HepG2 (cell line): ENCODE measurements at regions not wholly inside any gene's neighbourhood (a gene's known extent, or its start where the extent isn't known, plus 50 kb on each side); places are given as distances from the start of the nearest gene placed in this dataset.

Experiments
- ATAC-seq: fragments of 200-7000 bp; cut with Tn5 transposase; 3 replicates; pipeline ENCODE4 v1.9.1; 2020; ENCODE audit warnings: mild to moderate bottlenecking, moderate library complexity
- BruUV-seq: library from RNA; stranded (reverse); fragments of 400-500 nt; replicated peaks from 2 replicates; lab custom pipeline; 2021; lab: Mats Ljungman, UMichigan
- CTCF ChIA-PET: fragments of 300-600 bp; formaldehyde crosslinking; extraction: SDS; loops from one replicate; lab custom pipeline; 2021; ENCODE audit warnings: low total read pairs, inconsistent platforms, low intra/inter-chr PET ratio; lab: Yijun Ruan, JAX
- POLR2A ChIA-PET: fragments of 350-600 bp; sonication (Branson Sonifier 250); formaldehyde crosslinking; loops from one replicate; lab custom pipeline; 2020; ENCODE audit warnings: antibody characterized with exemption, inconsistent platforms; lab: Yijun Ruan, JAX
- DNase-seq: peaks from one replicate; pipeline ENCODE4 v3.0.0-alpha.2; 2015; ENCODE audit warnings: low spot score
- FAIRE-seq: peaks from 3 replicates; lab custom pipeline; 2011; peaks lifted over from hg19 to GRCh38; lab: Jason Lieb, UNC
- H2AFZ ChIP-seq: one replicate; pipeline ENCODE4 v1.6.1; 2011; ENCODE audit warnings: low read length, inconsistent platforms
- H3K27ac ChIP-seq: fragments of 300-600 bp; 3 replicates; pipeline ENCODE4 v1.8.0; 2011; ENCODE audit warnings: mixed run types, mild to moderate bottlenecking, mixed read lengths, low read length, inconsistent platforms; ENCODE audit not compliant: insufficient read depth; ENCODE audit errors: extremely low read length
- H3K27me3 ChIP-seq, 2 experiments: fragments of 200-600 bp in 1 of 2; 2 replicates in 1 of 2; 3 replicates in 1 of 2; pipeline versions ENCODE4 v1.6.0 to v1.8.0; 2011; ENCODE audit warnings: low read length in 2 of 2, mild to moderate bottlenecking in 2 of 2, moderate library complexity in 2 of 2, inconsistent platforms in 1 of 2; ENCODE audit not compliant: insufficient read depth in 2 of 2, control insufficient read depth in 1 of 2
- H3K36me3 ChIP-seq, 2 experiments: fragments of 200-600 bp in 1 of 2; replicated peaks in 1 of 2; 2 replicates in 1 of 2; 3 replicates in 1 of 2; pipeline versions ENCODE4 v1.5.1 to v1.8.0; 2011; ENCODE audit warnings: low read length in 2 of 2, inconsistent platforms in 1 of 2; ENCODE audit not compliant: insufficient read depth in 2 of 2, control insufficient read depth in 1 of 2
- H3K4me1 ChIP-seq: 2 replicates; pipeline ENCODE4 v1.5.1; 2012; ENCODE audit warnings: low read length, inconsistent platforms; ENCODE audit not compliant: insufficient read depth
- H3K4me2 ChIP-seq: 2 replicates; pipeline ENCODE4 v1.6.0; 2011; ENCODE audit warnings: low read depth, low read length, inconsistent platforms
- H3K4me3 ChIP-seq, 3 experiments: fragments of 200-600 bp in 1 of 3; sonication (generic), shearing (Covaris generic) in 1 of 3; replicated peaks in 1 of 3; 2 replicates each; pipeline ENCODE4 v1.5.1; 2011 to 2016; ENCODE audit warnings: low read length in 3 of 3, inconsistent platforms in 2 of 3, low read depth in 2 of 3, mild to moderate bottlenecking in 2 of 3, control low read depth in 1 of 3, mixed read lengths in 1 of 3; ENCODE audit not compliant: insufficient read depth in 1 of 3
- H3K79me2 ChIP-seq: one replicate; pipeline ENCODE4 v1.6.1; 2011; ENCODE audit warnings: low read length, inconsistent platforms; ENCODE audit not compliant: insufficient read depth
- H3K9ac ChIP-seq: 2 replicates; pipeline ENCODE4 v1.6.0; 2011; ENCODE audit warnings: mild to moderate bottlenecking, low read depth, low read length, inconsistent platforms; ENCODE audit not compliant: insufficient read depth
- H3K9me3 ChIP-seq: 2 replicates; pipeline ENCODE4 v1.5.1; 2012; ENCODE audit warnings: mild to moderate bottlenecking, low read length
- H4K20me1 ChIP-seq: 2 replicates; pipeline ENCODE4 v1.6.0; 2011; ENCODE audit warnings: inconsistent platforms, mild to moderate bottlenecking, low read length, moderate library complexity; ENCODE audit not compliant: insufficient read depth
- CENPT ChIP-seq: sonication (generic); formaldehyde crosslinking; IDR thresholded peaks from 2 replicates; pipeline ENCODE4 v1.8.0; 2022; ENCODE audit warnings: low read depth, mild to moderate bottlenecking, moderate library complexity, missing genetic modification reagents
- GFI1 ChIP-seq: sonication (generic); formaldehyde crosslinking; IDR thresholded peaks from 2 replicates; pipeline ENCODE4 v1.5.0; 2020; ENCODE audit warnings: missing genetic modification reagents, mild to moderate bottlenecking, borderline replicate concordance
- HNF4G ChIP-seq, 2 experiments: sonication (generic) in 1 of 2; formaldehyde crosslinking in 1 of 2; IDR thresholded peaks; 2 replicates each; pipeline versions ENCODE4 v1.4.0 to v1.6.1; 2011 to 2020; ENCODE audit warnings: borderline replicate concordance in 2 of 2, low read depth in 2 of 2, mild to moderate bottlenecking in 2 of 2, low read length in 1 of 2, missing genetic modification reagents in 1 of 2, moderate library complexity in 1 of 2
- HNRNPUL1 ChIP-seq: fragments of 200-400 bp; formaldehyde crosslinking; IDR thresholded peaks from 2 replicates; pipeline ENCODE4 v1.6.1; 2017; ENCODE audit warnings: low read depth, mild to moderate bottlenecking, low read length, moderate library complexity
- NBN ChIP-seq: fragments of 450-650 bp; conservative IDR thresholded peaks from 2 replicates; pipeline ENCODE4 v1.6.1; 2017
- NR2C2 ChIP-seq: sonication (generic); formaldehyde crosslinking; IDR thresholded peaks from 2 replicates; pipeline ENCODE4 v1.4.0; 2020; ENCODE audit warnings: missing genetic modification reagents, mild to moderate bottlenecking, moderate library complexity, borderline replicate concordance
- SALL2 ChIP-seq: sonication (generic); formaldehyde crosslinking; IDR thresholded peaks from 2 replicates; pipeline ENCODE4 v1.8.1; 2023; ENCODE audit warnings: mild to moderate bottlenecking, missing genetic modification reagents, inconsistent platforms
- ZBTB20 ChIP-seq: sonication (generic); formaldehyde crosslinking; IDR thresholded peaks from 2 replicates; pipeline ENCODE4 v1.8.1; 2023; ENCODE audit warnings: missing genetic modification reagents, low read depth, mild to moderate bottlenecking, borderline replicate concordance
- ZC3H4 ChIP-seq: sonication (generic); formaldehyde crosslinking; IDR thresholded peaks from 2 replicates; pipeline ENCODE4 v1.4.0; 2020; ENCODE audit warnings: missing genetic modification reagents, borderline replicate concordance
- ZFYVE20 ChIP-seq: sonication (generic); formaldehyde crosslinking; IDR thresholded peaks from 2 replicates; pipeline ENCODE4 v1.8.0; 2023; ENCODE audit warnings: low read depth, mild to moderate bottlenecking, moderate library complexity, missing genetic modification reagents, borderline replicate concordance
- ZMYM2 ChIP-seq: sonication (generic); formaldehyde crosslinking; IDR thresholded peaks from 2 replicates; pipeline ENCODE4 v1.8.0; 2022; ENCODE audit warnings: mild to moderate bottlenecking, missing genetic modification reagents
- ZNF3 ChIP-seq: IDR thresholded peaks from 2 replicates; pipeline ENCODE4 v1.7.0; 2017; ENCODE audit warnings: inconsistent platforms
- ZNF557 ChIP-seq: sonication (generic); formaldehyde crosslinking; IDR thresholded peaks from 2 replicates; pipeline ENCODE4 v1.4.0; 2020; ENCODE audit warnings: missing genetic modification reagents
- ZNF746 ChIP-seq: sonication (generic); formaldehyde crosslinking; IDR thresholded peaks from 2 replicates; pipeline ENCODE4 v1.8.0; 2022; ENCODE audit warnings: mild to moderate bottlenecking, missing genetic modification reagents
- WGBS: methylation state at CpG from one replicate; pipeline ENCODE4 v1.1.6; 2017; ENCODE audit warnings: low lambda C conversion rate; 5-methylcytosine and 5-hydroxymethylcytosine counted together
- in situ Hi-C: cut with HindIII; loops from 2 replicates; pipeline ENCODE4 v1.10.0; 2017; ENCODE audit warnings: low pct_unique_long_range_greater_than_20kb; ENCODE audit not compliant: extremely low pct_ligation_motif_present
- intact Hi-C: fragments of 100-400 bp; cut with micrococcal nuclease; formaldehyde crosslinking; loops from one replicate; pipeline ENCODE4 v1.10.0; 2022; ENCODE audit not compliant: unreplicated experiment
- TF ChIP-seq, protein P1 (sequence below): sonication (generic); formaldehyde crosslinking; IDR thresholded peaks from 2 replicates; pipeline ENCODE4 v1.4.0; 2020; ENCODE audit warnings: missing genetic modification reagents
- TF ChIP-seq, protein P2 (sequence below): IDR thresholded peaks from 2 replicates; pipeline ENCODE4 v1.6.1; 2016
- TF ChIP-seq, protein P3 (sequence below): sonication (generic); formaldehyde crosslinking; IDR thresholded peaks from 2 replicates; pipeline ENCODE4 v1.5.0; 2020; ENCODE audit warnings: missing genetic modification reagents, mild to moderate bottlenecking, borderline replicate concordance

DNA sequence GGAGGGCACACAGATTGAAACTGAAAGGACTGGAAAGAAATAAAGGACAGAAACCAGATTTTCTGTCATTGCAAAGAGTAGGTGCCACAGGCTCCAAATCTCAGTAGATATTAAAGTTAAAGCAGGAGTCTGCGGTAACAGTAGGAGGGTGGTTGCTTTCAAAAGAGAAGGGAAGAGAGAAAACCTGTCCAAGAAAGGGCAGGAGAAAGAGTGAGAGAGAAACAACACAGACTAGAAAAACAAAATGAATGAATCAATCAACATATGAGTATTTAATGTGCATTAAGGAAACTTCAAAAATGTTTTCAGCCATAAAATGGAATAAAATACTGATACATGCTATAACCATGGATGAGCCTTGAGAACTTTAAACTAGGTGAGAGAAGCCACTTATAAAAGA lies 143.1 kb upstream of the CTAGE1 start:
- intact Hi-C loops (loop anchor here (5.0 to 10.0 kb wide), 4 partner anchors 68 to 563 kb away; no protein-coding TSS in a partner anchor), in situ Hi-C loops (loop anchor here (5.0 to 10.0 kb wide), 2 partner anchors 186 to 648 kb away; no protein-coding TSS in a partner anchor)
- Histone ChIP-seq H4K20me1 (no peaks in the 10 kb centered on the region), H3K4me3 (no peak overlapping the region), H3K9me3 (no peaks in the 10 kb centered on the region), H3K4me1 (peaks cover 17% of the 10 kb centered on the region), H3K9ac (no peak overlapping the region), H3K36me3 (no peaks in the 10 kb centered on the region), H3K79me2 (no peaks in the 10 kb centered on the region), H3K4me2 (no peak overlapping the region), H3K27me3 (peaks cover 2 to 11% of the 10 kb centered on the region in 2 experiments), H3K27ac (no peak overlapping the region), H2AFZ (no peak overlapping the region)
- ChIA-PET POLR2A (no interaction called here), CTCF (no interaction called here)
- no TSS peak for BruUV-seq
- no peak for DNase-seq
- TF ChIP-seq NBN = no peak
- TF ChIP-seq ZC3H4 (CRISPR knock-in tag) = no peak
- no peak for TF ChIP-seq ZBTB20 (CRISPR knock-in tag)
- TF ChIP-seq NR2C2 (CRISPR knock-in tag) = no peak
- no peak for TF ChIP-seq HNF4G (IDR thresholded peaks at IDR 0.05; ENCODE audit: borderline replicate concordance, low read depth, low read length)
- no peak for TF ChIP-seq HNF4G (CRISPR knock-in tag; IDR thresholded peaks at IDR 0.05; ENCODE audit: borderline replicate concordance, low read depth)
- TF ChIP-seq ZNF3 = no peak
- no peak for TF ChIP-seq ZNF557 (CRISPR knock-in tag)
- no peak for TF ChIP-seq CENPT (CRISPR knock-in tag)
- TF ChIP-seq ZNF746 (CRISPR knock-in tag) = no peak
- TF ChIP-seq, protein P1, sequence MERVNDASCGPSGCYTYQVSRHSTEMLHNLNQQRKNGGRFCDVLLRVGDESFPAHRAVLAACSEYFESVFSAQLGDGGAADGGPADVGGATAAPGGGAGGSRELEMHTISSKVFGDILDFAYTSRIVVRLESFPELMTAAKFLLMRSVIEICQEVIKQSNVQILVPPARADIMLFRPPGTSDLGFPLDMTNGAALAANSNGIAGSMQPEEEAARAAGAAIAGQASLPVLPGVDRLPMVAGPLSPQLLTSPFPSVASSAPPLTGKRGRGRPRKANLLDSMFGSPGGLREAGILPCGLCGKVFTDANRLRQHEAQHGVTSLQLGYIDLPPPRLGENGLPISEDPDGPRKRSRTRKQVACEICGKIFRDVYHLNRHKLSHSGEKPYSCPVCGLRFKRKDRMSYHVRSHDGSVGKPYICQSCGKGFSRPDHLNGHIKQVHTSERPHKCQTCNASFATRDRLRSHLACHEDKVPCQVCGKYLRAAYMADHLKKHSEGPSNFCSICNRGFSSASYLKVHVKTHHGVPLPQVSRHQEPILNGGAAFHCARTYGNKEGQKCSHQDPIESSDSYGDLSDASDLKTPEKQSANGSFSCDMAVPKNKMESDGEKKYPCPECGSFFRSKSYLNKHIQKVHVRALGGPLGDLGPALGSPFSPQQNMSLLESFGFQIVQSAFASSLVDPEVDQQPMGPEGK (CRISPR knock-in tag) = no peak
- TF ChIP-seq SALL2 (CRISPR knock-in tag) = no peak
- TF ChIP-seq, protein P2, sequence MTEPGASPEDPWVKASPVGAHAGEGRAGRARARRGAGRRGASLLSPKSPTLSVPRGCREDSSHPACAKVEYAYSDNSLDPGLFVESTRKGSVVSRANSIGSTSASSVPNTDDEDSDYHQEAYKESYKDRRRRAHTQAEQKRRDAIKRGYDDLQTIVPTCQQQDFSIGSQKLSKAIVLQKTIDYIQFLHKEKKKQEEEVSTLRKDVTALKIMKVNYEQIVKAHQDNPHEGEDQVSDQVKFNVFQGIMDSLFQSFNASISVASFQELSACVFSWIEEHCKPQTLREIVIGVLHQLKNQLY = no peak
- TF ChIP-seq ZFYVE20 (CRISPR knock-in tag) = no peak
- TF ChIP-seq, protein P3, sequence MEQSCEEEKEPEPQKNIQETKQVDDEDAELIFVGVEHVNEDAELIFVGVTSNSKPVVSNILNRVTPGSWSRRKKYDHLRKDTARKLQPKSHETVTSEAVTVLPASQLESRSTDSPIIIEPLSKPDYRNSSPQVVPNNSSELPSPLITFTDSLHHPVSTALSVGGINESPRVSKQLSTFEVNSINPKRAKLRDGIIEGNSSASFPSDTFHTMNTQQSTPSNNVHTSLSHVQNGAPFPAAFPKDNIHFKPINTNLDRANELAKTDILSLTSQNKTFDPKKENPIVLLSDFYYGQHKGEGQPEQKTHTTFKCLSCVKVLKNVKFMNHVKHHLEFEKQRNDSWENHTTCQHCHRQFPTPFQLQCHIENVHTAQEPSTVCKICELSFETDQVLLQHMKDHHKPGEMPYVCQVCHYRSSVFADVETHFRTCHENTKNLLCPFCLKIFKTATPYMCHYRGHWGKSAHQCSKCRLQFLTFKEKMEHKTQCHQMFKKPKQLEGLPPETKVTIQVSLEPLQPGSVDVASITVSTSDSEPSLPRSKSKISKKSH = no peak
- TF ChIP-seq ZMYM2 = no peak
- no peak for TF ChIP-seq GFI1 (CRISPR knock-in tag)
- no peak for TF ChIP-seq HNRNPUL1
- no peak for FAIRE-seq
- WGBS = 88% methylated on average over 1 of the region's 1 CpG
- ATAC-seq = no peak
